Liver (tissue), 8 donors: ENCODE measurements at regions not wholly inside any gene's neighbourhood (a gene's known extent, or its start where the extent isn't known, plus 50 kb on each side); places are given as distances from the start of the nearest gene placed in this dataset.

Experiments
- DNase-seq: peaks from one replicate; pipeline ENCODE4 v3.0.0-alpha.2; 2017; ENCODE audit warnings: low spot score
- H3K27ac ChIP-seq, 2 donors: one replicate each; pipeline ENCODE4 v1.7.0; 2013; ENCODE audit warnings: inconsistent platforms in 2 of 2, low read length in 2 of 2, control low read depth in 1 of 2, low read depth in 1 of 2, mild to moderate bottlenecking in 1 of 2
- H3K27me3 ChIP-seq, 4 donors: one replicate each; pipeline versions ENCODE4 v1.6.1 to v1.7.0; 2013; ENCODE audit warnings: low read length in 3 of 4, inconsistent platforms in 1 of 4, mild to moderate bottlenecking in 1 of 4, moderate library complexity in 1 of 4; ENCODE audit not compliant: control insufficient read depth in 4 of 4, insufficient read depth in 4 of 4
- H3K36me3 ChIP-seq, 4 donors: one replicate each; pipeline versions ENCODE4 v1.6.1 to v1.7.0; 2013; ENCODE audit warnings: low read length in 3 of 4, mild to moderate bottlenecking in 3 of 4, low read depth in 1 of 4, moderate library complexity in 1 of 4; ENCODE audit not compliant: control insufficient read depth in 4 of 4, insufficient read depth in 3 of 4
- H3K4me1 ChIP-seq, 4 donors: one replicate each; pipeline versions ENCODE4 v1.6.1 to v1.7.0; 2013; ENCODE audit warnings: low read length in 3 of 4, mild to moderate bottlenecking in 3 of 4, moderate library complexity in 1 of 4; ENCODE audit not compliant: control insufficient read depth in 4 of 4, insufficient read depth in 4 of 4
- H3K4me3 ChIP-seq, 3 donors: one replicate each; pipeline versions ENCODE4 v1.6.1 to v1.7.0; 2013; ENCODE audit warnings: low read length in 3 of 3, control low read depth in 1 of 3, low read depth in 1 of 3, mild to moderate bottlenecking in 1 of 3
- H3K9ac ChIP-seq, 2 donors: one replicate each; pipeline ENCODE4 v1.7.0; 2013; ENCODE audit warnings: low read length in 2 of 2, mild to moderate bottlenecking in 2 of 2, moderate library complexity in 2 of 2, control low read depth in 1 of 2, low read depth in 1 of 2
- H3K9me3 ChIP-seq, 4 donors: one replicate each; pipeline versions ENCODE4 v1.6.1 to v1.7.0; 2013; ENCODE audit warnings: low read length in 3 of 4; ENCODE audit not compliant: control insufficient read depth in 4 of 4
- EGR1 ChIP-seq, 2 donors: IDR thresholded peaks; 2 replicates each; pipeline ENCODE4 v1.6.1; 2016 to 2018; ENCODE audit warnings: antibody characterized with exemption in 2 of 2, low read depth in 2 of 2
- FOXA1 ChIP-seq: IDR thresholded peaks from 2 replicates; pipeline ENCODE4 v1.6.1; 2016; ENCODE audit warnings: antibody characterized with exemption
- FOXA2 ChIP-seq: IDR thresholded peaks from 2 replicates; pipeline ENCODE4 v1.6.1; 2016; ENCODE audit warnings: antibody characterized with exemption
- GABPA ChIP-seq, 2 donors: IDR thresholded peaks in 1 of 2; conservative IDR thresholded peaks in 1 of 2; 2 replicates each; pipeline ENCODE4 v1.6.1; 2016; ENCODE audit warnings: antibody characterized with exemption in 2 of 2, mild to moderate bottlenecking in 1 of 2, moderate library complexity in 1 of 2
- HNF4A ChIP-seq, 2 donors: conservative IDR thresholded peaks; 2 replicates each; pipeline ENCODE4 v1.6.1; 2016; ENCODE audit warnings: antibody characterized with exemption in 2 of 2, mild to moderate bottlenecking in 2 of 2
- JUND ChIP-seq, 2 donors: IDR thresholded peaks; 2 replicates each; pipeline ENCODE4 v1.6.1; 2016; ENCODE audit warnings: antibody characterized with exemption in 2 of 2
- MAX ChIP-seq: IDR thresholded peaks from 2 replicates; pipeline ENCODE4 v1.6.1; 2016; ENCODE audit warnings: antibody characterized with exemption
- NR2F2 ChIP-seq: IDR thresholded peaks from 2 replicates; pipeline ENCODE4 v1.6.1; 2016; ENCODE audit warnings: antibody characterized with exemption
- RAD21 ChIP-seq, 2 donors: IDR thresholded peaks; 2 replicates each; pipeline ENCODE4 v1.6.1; 2016; ENCODE audit warnings: antibody characterized with exemption in 2 of 2, mild to moderate bottlenecking in 2 of 2
- REST ChIP-seq: IDR thresholded peaks from 2 replicates; pipeline ENCODE4 v1.6.1; 2016; ENCODE audit warnings: antibody characterized with exemption, mild to moderate bottlenecking
- RXRA ChIP-seq, 2 donors: IDR thresholded peaks; 2 replicates each; pipeline ENCODE4 v1.6.1; 2017 to 2018; ENCODE audit warnings: antibody characterized with exemption in 2 of 2, mild to moderate bottlenecking in 1 of 2
- SP1 ChIP-seq: IDR thresholded peaks from 2 replicates; pipeline ENCODE4 v1.6.1; 2018; ENCODE audit warnings: antibody characterized with exemption, mild to moderate bottlenecking
- TAF1 ChIP-seq: conservative IDR thresholded peaks from 2 replicates; pipeline ENCODE4 v1.6.1; 2016; ENCODE audit warnings: antibody characterized with exemption, mild to moderate bottlenecking
- YY1 ChIP-seq: IDR thresholded peaks from 2 replicates; pipeline ENCODE4 v1.6.1; 2016; ENCODE audit warnings: antibody characterized with exemption, mild to moderate bottlenecking
- WGBS: extraction: QIAGEN DNeasy Blood & Tissue Kit; methylation state at CpG from one replicate; pipeline ENCODE4 v1.1.7; 2013; 5-methylcytosine and 5-hydroxymethylcytosine counted together
- TF ChIP-seq, protein P1 (sequence below): IDR thresholded peaks from 2 replicates; pipeline ENCODE4 v1.6.1; 2016; ENCODE audit warnings: antibody characterized with exemption
- TF ChIP-seq, protein P2 (sequence below): IDR thresholded peaks from 2 replicates; pipeline ENCODE4 v1.6.1; 2016; ENCODE audit warnings: antibody characterized with exemption
- TF ChIP-seq, protein P3 (sequence below): fragments of 150-350 bp; IDR thresholded peaks from 2 replicates; pipeline ENCODE4 v1.5.1; 2017; ENCODE audit warnings: improper control_type of control experiment, low read depth, low read length; ENCODE audit not compliant: missing input control
- donor health status: healthy.
- donor health status: healthy.
- donor health status: healthy.
- donor health status: healthy.
- donor health status: healthy.

GRCh38 chr9:20009606-20010005 is 220.8 kb upstream of the SLC24A2 start:
- Histone ChIP-seq H3K4me1 (no peaks in the 10 kb centered on the region), H3K9me3 (peaks cover 0 to 2% (median 0%) of the 10 kb centered on the region in 4 donors), H3K9ac (no peak overlapping the region), H3K4me3 (no peak overlapping the region), H3K27ac (no peak overlapping the region), H3K36me3 (no peaks in the 10 kb centered on the region), H3K27me3 (no peaks in the 10 kb centered on the region)
- DNase-seq, result no peak
- TF ChIP-seq RAD21 (IDR thresholded peaks at IDR 0.05), result no peak
- TF ChIP-seq HNF4A (conservative IDR thresholded peaks at IDR 0.05), result no peak
- no peak for TF ChIP-seq EGR1 (IDR thresholded peaks at IDR 0.05; ENCODE audit: low read depth in 2 of 2)
- no peak for TF ChIP-seq MAX
- no peak for TF ChIP-seq REST
- no peak for TF ChIP-seq JUND (IDR thresholded peaks at IDR 0.05)
- no peak for TF ChIP-seq FOXA2
- TF ChIP-seq GABPA (IDR thresholded peaks at IDR 0.05 in 1 of 2, conservative IDR thresholded peaks at IDR 0.05 in 1 of 2), result no peak
- TF ChIP-seq RXRA (IDR thresholded peaks at IDR 0.05), result no peak
- TF ChIP-seq, protein P1, sequence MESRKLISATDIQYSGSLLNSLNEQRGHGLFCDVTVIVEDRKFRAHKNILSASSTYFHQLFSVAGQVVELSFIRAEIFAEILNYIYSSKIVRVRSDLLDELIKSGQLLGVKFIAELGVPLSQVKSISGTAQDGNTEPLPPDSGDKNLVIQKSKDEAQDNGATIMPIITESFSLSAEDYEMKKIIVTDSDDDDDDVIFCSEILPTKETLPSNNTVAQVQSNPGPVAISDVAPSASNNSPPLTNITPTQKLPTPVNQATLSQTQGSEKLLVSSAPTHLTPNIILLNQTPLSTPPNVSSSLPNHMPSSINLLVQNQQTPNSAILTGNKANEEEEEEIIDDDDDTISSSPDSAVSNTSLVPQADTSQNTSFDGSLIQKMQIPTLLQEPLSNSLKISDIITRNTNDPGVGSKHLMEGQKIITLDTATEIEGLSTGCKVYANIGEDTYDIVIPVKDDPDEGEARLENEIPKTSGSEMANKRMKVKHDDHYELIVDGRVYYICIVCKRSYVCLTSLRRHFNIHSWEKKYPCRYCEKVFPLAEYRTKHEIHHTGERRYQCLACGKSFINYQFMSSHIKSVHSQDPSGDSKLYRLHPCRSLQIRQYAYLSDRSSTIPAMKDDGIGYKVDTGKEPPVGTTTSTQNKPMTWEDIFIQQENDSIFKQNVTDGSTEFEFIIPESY, result no peak
- TF ChIP-seq, protein P2, sequence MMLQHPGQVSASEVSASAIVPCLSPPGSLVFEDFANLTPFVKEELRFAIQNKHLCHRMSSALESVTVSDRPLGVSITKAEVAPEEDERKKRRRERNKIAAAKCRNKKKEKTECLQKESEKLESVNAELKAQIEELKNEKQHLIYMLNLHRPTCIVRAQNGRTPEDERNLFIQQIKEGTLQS, result no peak
- WGBS, result 81% methylated on average over 2 of the region's 2 CpGs

- no peak for DNase-seq
- Histone ChIP-seq H3K9ac (no peak overlapping the region), H3K4me1 (no peaks in the 10 kb centered on the region), H3K27me3 (no peaks in the 10 kb centered on the region), H3K9me3 (no peaks in the 10 kb centered on the region), H3K4me3 (no peak overlapping the region), H3K36me3 (no peaks in the 10 kb centered on the region), H3K27ac (no peak overlapping the region)
- whole genome bisulfite sequencing, result 86% methylated on average over 2 of the region's 2 CpGs
- TF ChIP-seq FOXA2, result no peak
These were observed 213.2 kb upstream of the SLC24A2 start for GRCh38 chr9:20002011-20002410.

DNA sequence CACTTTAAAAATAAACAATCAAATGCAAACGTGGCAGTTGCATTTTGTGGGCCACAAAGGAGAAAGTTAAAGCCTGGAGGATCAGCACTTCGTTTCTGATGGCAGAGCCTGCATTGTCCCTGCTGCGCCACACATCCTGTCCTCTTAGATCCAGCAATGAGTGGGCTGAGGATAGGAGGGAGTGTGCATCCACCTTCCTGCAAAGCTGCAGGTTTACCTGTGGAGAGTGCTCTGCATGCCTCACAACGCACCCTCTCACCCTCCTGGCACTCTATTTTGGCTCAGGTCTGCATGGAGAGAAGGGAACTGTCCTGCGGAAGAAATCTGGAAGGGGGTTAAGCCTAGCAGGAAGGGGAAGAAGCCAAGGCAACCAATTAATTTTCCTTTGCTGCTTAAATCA is 212.2 kb upstream of the SLC24A2 start:
- no peak overlapping the region for H3K4me3 ChIP-seq
- H3K4me1 ChIP-seq, result no peaks in the 10 kb centered on the region
- WGBS, result 54% methylated on average over 5 of the region's 5 CpGs
- no peak for DNase-seq
- H3K27ac ChIP-seq, result no peak overlapping the region
- H3K36me3 ChIP-seq, result no peaks in the 10 kb centered on the region
- no peak overlapping the region for H3K9ac ChIP-seq
- no peaks in the 10 kb centered on the region for H3K9me3 ChIP-seq
- no peaks in the 10 kb centered on the region for H3K27me3 ChIP-seq
- TF ChIP-seq, protein P1, result no peak
- TF ChIP-seq FOXA2 (no peak), YY1 (no peak), MAX (no peak), RXRA (IDR thresholded peaks at IDR 0.05) (no peak), TAF1 (no peak), JUND (IDR thresholded peaks at IDR 0.05) (no peak), FOXA1 (no peak), HNF4A (conservative IDR thresholded peaks at IDR 0.05) (no peak), SP1 (no peak), NR2F2 (no peak), GABPA (IDR thresholded peaks at IDR 0.05 in 1 of 2, conservative IDR thresholded peaks at IDR 0.05 in 1 of 2) (no peak)
- TF ChIP-seq, protein P3, sequence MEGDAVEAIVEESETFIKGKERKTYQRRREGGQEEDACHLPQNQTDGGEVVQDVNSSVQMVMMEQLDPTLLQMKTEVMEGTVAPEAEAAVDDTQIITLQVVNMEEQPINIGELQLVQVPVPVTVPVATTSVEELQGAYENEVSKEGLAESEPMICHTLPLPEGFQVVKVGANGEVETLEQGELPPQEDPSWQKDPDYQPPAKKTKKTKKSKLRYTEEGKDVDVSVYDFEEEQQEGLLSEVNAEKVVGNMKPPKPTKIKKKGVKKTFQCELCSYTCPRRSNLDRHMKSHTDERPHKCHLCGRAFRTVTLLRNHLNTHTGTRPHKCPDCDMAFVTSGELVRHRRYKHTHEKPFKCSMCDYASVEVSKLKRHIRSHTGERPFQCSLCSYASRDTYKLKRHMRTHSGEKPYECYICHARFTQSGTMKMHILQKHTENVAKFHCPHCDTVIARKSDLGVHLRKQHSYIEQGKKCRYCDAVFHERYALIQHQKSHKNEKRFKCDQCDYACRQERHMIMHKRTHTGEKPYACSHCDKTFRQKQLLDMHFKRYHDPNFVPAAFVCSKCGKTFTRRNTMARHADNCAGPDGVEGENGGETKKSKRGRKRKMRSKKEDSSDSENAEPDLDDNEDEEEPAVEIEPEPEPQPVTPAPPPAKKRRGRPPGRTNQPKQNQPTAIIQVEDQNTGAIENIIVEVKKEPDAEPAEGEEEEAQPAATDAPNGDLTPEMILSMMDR, result no peak
- TF ChIP-seq, protein P2, result no peak
